ENCODE measurements at regions not wholly inside any gene's neighbourhood (a gene's known extent, or its start where the extent isn't known, plus 50 kb on each side); places are given as distances from the start of the nearest gene placed in this dataset.

GRCh38 chr5:17433406-17433805, 64.6 kb upstream of the TAF11L2 start:
- no peaks in the 10 kb centered on the region for H3K36me3 ChIP-seq (ENCODE audit: insufficient read depth, low read length)
- no peaks in the 10 kb centered on the region for H4K20me1 ChIP-seq (ENCODE audit: insufficient read depth)
- no peaks in the 10 kb centered on the region for H3F3A ChIP-seq (ENCODE audit: insufficient read depth, low read length, poor library complexity, severe bottlenecking)
- no peak overlapping the region for H3K9ac ChIP-seq (ENCODE audit: low read length)
- H3K27ac ChIP-seq (ENCODE audit: low read length), result no peak overlapping the region
- no peak overlapping the region for H3K4me2 ChIP-seq (ENCODE audit: low read length)
- no peaks in the 10 kb centered on the region for H3K9me2 ChIP-seq (ENCODE audit: insufficient read depth, low read length)
- no peaks in the 10 kb centered on the region for H3K79me2 ChIP-seq (replicated peaks; ENCODE audit: insufficient read depth, low read length)
- no peak overlapping the region for H2AFZ ChIP-seq (ENCODE audit: low read depth, low read length)
- H3K4me3 ChIP-seq (ENCODE audit: low read length), result no peak overlapping the region
- TF ChIP-seq TAF1 (IDR thresholded peaks at IDR 0.05; ENCODE audit: low read depth) (no peak), SMC3 (conservative IDR thresholded peaks at IDR 0.05; ENCODE audit: poor library complexity) (no peak), POLR2AphosphoS5 (IDR thresholded peaks at IDR 0.05) (no peak), RAD21 (conservative IDR thresholded peaks at IDR 0.05) (no peak), REST (IDR thresholded peaks at IDR 0.05; ENCODE audit: borderline replicate concordance) (no peak), EZH2 (IDR thresholded peaks at IDR 0.05; ENCODE audit: borderline replicate concordance, insufficient read depth, low read length, poor library complexity, severe bottlenecking) (no peak), MXI1 (conservative IDR thresholded peaks at IDR 0.05; ENCODE audit: poor library complexity, severe bottlenecking) (no peak)
- no peaks in the 10 kb centered on the region for H3K27me3 ChIP-seq (ENCODE audit: insufficient read depth, low read depth, low read length)
- H3K9me3 ChIP-seq (ENCODE audit: low read length), result no peaks in the 10 kb centered on the region

- Histone ChIP-seq H2AFZ (ENCODE audit: low read depth, low read length) (no peak overlapping the region), H3K9me2 (ENCODE audit: insufficient read depth, low read length) (no peaks in the 10 kb centered on the region), H3K79me2 (replicated peaks; ENCODE audit: insufficient read depth, low read length) (no peaks in the 10 kb centered on the region), H3K9ac (ENCODE audit: low read length) (no peak overlapping the region), H3K36me3 (ENCODE audit: insufficient read depth, low read length) (no peaks in the 10 kb centered on the region), H3K9me3 (ENCODE audit: low read length) (no peaks in the 10 kb centered on the region), H3K27ac (ENCODE audit: low read length) (no peak overlapping the region), H3K27me3 (ENCODE audit: insufficient read depth, low read depth, low read length) (no peaks in the 10 kb centered on the region), H3F3A (ENCODE audit: insufficient read depth, low read length, poor library complexity, severe bottlenecking) (no peaks in the 10 kb centered on the region), H3K4me2 (ENCODE audit: low read length) (no peak overlapping the region), H4K20me1 (ENCODE audit: insufficient read depth) (no peaks in the 10 kb centered on the region), H3K4me3 (ENCODE audit: low read length) (no peak overlapping the region)
- TF ChIP-seq EP300 (conservative IDR thresholded peaks at IDR 0.05; ENCODE audit: poor library complexity, severe bottlenecking) (no peak), MXI1 (conservative IDR thresholded peaks at IDR 0.05; ENCODE audit: poor library complexity, severe bottlenecking) (no peak), RAD21 (conservative IDR thresholded peaks at IDR 0.05) (no peak), POLR2AphosphoS5 (IDR thresholded peaks at IDR 0.05) (no peak), SMC3 (conservative IDR thresholded peaks at IDR 0.05; ENCODE audit: poor library complexity) (no peak), EZH2 (IDR thresholded peaks at IDR 0.05; ENCODE audit: borderline replicate concordance, insufficient read depth, low read length, poor library complexity, severe bottlenecking) (no peak), CTCF (IDR thresholded peaks at IDR 0.05; ENCODE audit: poor library complexity, severe bottlenecking) (no peak), TAF1 (IDR thresholded peaks at IDR 0.05; ENCODE audit: low read depth) (no peak), REST (IDR thresholded peaks at IDR 0.05; ENCODE audit: borderline replicate concordance) (no peak)
Observed at GRCh38 chr5:17434982-17435381, 63.0 kb upstream of the TAF11L2 start.

All from neural cell (in vitro differentiated cells).